ENCODE measurements at regions not wholly inside any gene's neighbourhood (a gene's known extent, or its start where the extent isn't known, plus 50 kb on each side); places are given as distances from the start of the nearest gene placed in this dataset.

GRCh38 chr5:171518916-171519315 is 99.5 kb downstream of the FGF18 start:
- TF ChIP-seq, protein P1, sequence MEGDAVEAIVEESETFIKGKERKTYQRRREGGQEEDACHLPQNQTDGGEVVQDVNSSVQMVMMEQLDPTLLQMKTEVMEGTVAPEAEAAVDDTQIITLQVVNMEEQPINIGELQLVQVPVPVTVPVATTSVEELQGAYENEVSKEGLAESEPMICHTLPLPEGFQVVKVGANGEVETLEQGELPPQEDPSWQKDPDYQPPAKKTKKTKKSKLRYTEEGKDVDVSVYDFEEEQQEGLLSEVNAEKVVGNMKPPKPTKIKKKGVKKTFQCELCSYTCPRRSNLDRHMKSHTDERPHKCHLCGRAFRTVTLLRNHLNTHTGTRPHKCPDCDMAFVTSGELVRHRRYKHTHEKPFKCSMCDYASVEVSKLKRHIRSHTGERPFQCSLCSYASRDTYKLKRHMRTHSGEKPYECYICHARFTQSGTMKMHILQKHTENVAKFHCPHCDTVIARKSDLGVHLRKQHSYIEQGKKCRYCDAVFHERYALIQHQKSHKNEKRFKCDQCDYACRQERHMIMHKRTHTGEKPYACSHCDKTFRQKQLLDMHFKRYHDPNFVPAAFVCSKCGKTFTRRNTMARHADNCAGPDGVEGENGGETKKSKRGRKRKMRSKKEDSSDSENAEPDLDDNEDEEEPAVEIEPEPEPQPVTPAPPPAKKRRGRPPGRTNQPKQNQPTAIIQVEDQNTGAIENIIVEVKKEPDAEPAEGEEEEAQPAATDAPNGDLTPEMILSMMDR (IDR thresholded peaks at IDR 0.05) = no peak
- TF ChIP-seq POLR2A (IDR thresholded peaks at IDR 0.05) = no peak

Data from body of pancreas (tissue), 4 donors.